Activated CD8-positive, alpha-beta T cell treated with anti-CD3 and anti-CD28 coated beads for 36 hours (primary cell): ENCODE measurements at regions not wholly inside any gene's neighbourhood (a gene's known extent, or its start where the extent isn't known, plus 50 kb on each side); places are given as distances from the start of the nearest gene placed in this dataset.

Experiments
- ATAC-seq: fragments of 200-7000 bp; cut with Tn5 transposase; one replicate; pipeline ENCODE4 v1.10.0; 2021; ENCODE audit warnings: mild to moderate bottlenecking, moderate library complexity
- CTCF ChIA-PET: fragments of 350-600 bp; sonication (Branson Sonifier 250); formaldehyde crosslinking; loops from one replicate; lab custom pipeline; 2021; ENCODE audit warnings: antibody characterized with exemption; lab: Charles Lee
- POLR2A ChIA-PET: fragments of 350-600 bp; sonication (Branson Sonifier 250); formaldehyde crosslinking; loops from one replicate; lab custom pipeline; 2021; ENCODE audit warnings: antibody characterized with exemption; lab: Charles Lee
- DNase-seq: peaks from one replicate; pipeline ENCODE4 v3.0.0-alpha.2; 2020
- H3K27ac Mint-ChIP-seq: one replicate; pipeline ENCODE4 v1.8.0; 2021; ENCODE audit warnings: mild to moderate bottlenecking, mixed read lengths
- H3K27me3 Mint-ChIP-seq: one replicate; pipeline ENCODE4 v1.8.0; 2021; ENCODE audit warnings: mixed read lengths
- H3K36me3 Mint-ChIP-seq: one replicate; pipeline ENCODE4 v1.8.0; 2021; ENCODE audit warnings: low read depth, mixed read lengths
- H3K4me1 Mint-ChIP-seq: one replicate; pipeline ENCODE4 v1.8.0; 2021; ENCODE audit warnings: low read depth, mixed read lengths
- H3K4me3 Mint-ChIP-seq: one replicate; pipeline ENCODE4 v1.8.0; 2021; ENCODE audit warnings: mild to moderate bottlenecking, moderate library complexity, mixed read lengths
- H3K9me3 Mint-ChIP-seq: one replicate; pipeline ENCODE4 v1.8.0; 2021; ENCODE audit warnings: mixed read lengths
- intact Hi-C: fragments of 100-400 bp; cut with micrococcal nuclease; formaldehyde crosslinking; loops from one replicate; pipeline ENCODE4 v1.10.0; 2022
- TF ChIP-seq, protein P1 (sequence below): fragments of 200-600 bp; IDR thresholded peaks from one replicate; pipeline ENCODE4 v1.8.0; 2022; ENCODE audit warnings: antibody characterized with exemption, mild to moderate bottlenecking

DNA sequence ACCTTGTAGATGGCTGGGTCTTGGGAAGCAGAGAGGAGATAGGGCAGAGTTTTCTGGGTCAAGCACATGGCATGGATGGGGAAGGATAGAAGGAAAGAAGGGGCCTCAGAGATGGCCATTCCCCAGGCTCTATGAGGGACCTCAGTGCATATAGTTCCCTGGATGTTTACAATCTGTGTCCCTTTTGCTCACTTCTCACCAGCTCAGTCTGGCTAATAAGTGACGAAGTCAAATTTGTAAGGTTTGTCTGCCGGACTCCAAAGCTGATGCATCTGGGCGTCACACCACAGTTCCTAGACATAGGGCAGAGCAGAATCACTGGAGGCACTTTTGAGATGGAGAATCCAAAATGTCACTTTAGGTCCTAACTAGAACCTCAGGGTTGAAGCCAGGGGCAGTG lies 416.4 kb upstream of the PROX1 start:
- H3K4me1 Mint-ChIP-seq = no peaks in the 10 kb centered on the region

DNA sequence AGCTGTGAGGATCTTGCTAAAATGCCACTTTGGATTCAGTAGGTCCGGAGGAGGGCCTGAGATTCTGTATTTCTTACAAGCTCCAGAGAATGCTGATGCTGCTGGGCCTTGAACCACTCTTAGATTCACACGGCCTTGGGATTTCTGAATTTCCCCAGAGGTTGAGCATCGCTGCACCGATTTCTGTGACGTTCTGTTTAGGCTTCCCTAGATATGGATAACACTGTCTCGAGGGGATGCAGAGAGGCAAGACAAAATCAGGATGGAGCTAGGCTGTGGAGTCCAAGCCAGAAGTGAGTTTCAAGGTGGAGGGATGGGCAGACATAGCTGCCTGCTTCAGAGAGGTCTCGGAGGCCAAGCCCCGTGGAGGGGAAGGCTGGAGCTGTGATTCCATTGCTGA lies 415.9 kb upstream of the PROX1 start:
- H3K4me3 Mint-ChIP-seq = no peak overlapping the region
- peaks cover 2% of the 10 kb centered on the region for H3K27me3 Mint-ChIP-seq
- TF ChIP-seq, protein P1, sequence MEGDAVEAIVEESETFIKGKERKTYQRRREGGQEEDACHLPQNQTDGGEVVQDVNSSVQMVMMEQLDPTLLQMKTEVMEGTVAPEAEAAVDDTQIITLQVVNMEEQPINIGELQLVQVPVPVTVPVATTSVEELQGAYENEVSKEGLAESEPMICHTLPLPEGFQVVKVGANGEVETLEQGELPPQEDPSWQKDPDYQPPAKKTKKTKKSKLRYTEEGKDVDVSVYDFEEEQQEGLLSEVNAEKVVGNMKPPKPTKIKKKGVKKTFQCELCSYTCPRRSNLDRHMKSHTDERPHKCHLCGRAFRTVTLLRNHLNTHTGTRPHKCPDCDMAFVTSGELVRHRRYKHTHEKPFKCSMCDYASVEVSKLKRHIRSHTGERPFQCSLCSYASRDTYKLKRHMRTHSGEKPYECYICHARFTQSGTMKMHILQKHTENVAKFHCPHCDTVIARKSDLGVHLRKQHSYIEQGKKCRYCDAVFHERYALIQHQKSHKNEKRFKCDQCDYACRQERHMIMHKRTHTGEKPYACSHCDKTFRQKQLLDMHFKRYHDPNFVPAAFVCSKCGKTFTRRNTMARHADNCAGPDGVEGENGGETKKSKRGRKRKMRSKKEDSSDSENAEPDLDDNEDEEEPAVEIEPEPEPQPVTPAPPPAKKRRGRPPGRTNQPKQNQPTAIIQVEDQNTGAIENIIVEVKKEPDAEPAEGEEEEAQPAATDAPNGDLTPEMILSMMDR = no peak
- intact Hi-C loops = no loop called here
- ATAC-seq (no peak), DNase-seq (no peak)
- H3K4me1 Mint-ChIP-seq = no peaks in the 10 kb centered on the region
- H3K9me3 Mint-ChIP-seq = peaks cover 3% of the 10 kb centered on the region
- no peaks in the 10 kb centered on the region for H3K36me3 Mint-ChIP-seq
- ChIA-PET POLR2A (no interaction called here), CTCF (no interaction called here)
- no peak overlapping the region for H3K27ac Mint-ChIP-seq

More for the DNA sequence above, 416.4 kb upstream of the PROX1 start:
- Mint-ChIP-seq H3K27me3 (peaks cover 2% of the 10 kb centered on the region), H3K27ac (no peak overlapping the region), H3K4me3 (no peak overlapping the region), H3K36me3 (peaks cover under 1% of the 10 kb centered on the region), H3K9me3 (peaks cover 5% of the 10 kb centered on the region)
- ATAC-seq (no peak), DNase-seq (no peak)
- intact Hi-C loops = no loop called here
- TF ChIP-seq, protein P1 = no peak
- ChIA-PET POLR2A (no interaction called here), CTCF (no interaction called here)

DNA sequence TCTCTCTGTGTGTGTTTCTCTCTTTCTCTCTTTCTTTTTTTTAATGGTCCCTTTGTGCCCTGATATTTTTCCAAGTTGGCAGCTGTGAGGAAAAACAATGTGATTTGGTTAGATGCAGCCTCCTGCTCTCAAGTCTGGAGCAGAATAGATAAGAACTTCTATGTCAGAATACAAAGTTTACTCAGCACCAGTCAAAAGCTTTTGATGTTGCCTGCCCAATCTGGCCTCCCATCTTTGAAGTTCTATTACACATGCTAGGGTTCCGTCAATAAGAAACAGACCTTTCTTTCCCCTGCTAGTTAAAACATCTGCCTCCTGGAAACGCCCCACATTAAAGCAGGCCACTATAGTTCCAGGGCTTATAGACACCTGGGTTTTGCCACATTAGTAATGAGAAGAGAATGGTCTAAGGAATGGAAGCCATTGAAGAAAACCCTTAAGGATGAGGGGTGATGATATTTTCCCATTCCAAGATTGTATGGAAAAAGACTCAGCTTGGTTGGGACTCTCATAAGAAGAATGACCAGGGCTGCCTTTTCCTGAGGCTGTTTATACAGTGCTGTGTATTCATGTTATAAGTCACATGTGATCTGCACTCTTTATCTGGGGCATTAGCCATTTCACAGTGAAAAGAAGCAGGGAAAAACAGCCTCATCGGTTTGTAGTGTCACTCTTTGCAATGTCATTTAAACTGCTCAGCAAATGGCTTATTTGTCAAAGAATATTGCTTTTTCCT lies 414.7 kb upstream of the PROX1 start:
- ChIA-PET CTCF (no interaction called here), POLR2A (no interaction called here)
- no peaks in the 10 kb centered on the region for H3K36me3 Mint-ChIP-seq
- DNase-seq (no peak), ATAC-seq (no peak)
- intact Hi-C loops = no loop called here
- peaks cover 2% of the 10 kb centered on the region for H3K27me3 Mint-ChIP-seq
- no peak overlapping the region for H3K27ac Mint-ChIP-seq
- TF ChIP-seq, protein P1 = no peak
- no peak overlapping the region for H3K4me3 Mint-ChIP-seq
- no peaks in the 10 kb centered on the region for H3K9me3 Mint-ChIP-seq
- H3K4me1 Mint-ChIP-seq = no peaks in the 10 kb centered on the region

DNA sequence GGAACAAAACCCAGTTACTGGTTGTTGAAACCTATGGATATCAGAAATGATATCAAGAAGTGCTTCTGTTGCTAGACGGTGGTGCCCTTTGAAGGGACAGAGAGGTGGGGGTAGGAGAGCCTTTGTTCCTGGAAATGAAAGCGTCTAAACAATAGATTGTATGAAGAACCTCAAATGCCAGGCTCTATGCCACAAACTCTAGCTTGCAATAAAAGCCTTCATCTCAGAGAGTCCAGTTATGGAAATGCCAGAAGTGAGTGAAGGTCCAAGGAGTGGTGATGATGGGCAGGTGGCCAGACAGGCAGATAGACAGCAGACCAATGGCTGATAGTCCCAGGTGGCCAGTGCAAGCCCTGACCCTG lies 414.1 kb upstream of the PROX1 start:
- Mint-ChIP-seq H3K36me3 (no peaks in the 10 kb centered on the region), H3K27ac (no peak overlapping the region), H3K4me1 (no peaks in the 10 kb centered on the region), H3K4me3 (no peak overlapping the region), H3K27me3 (peaks cover 2% of the 10 kb centered on the region), H3K9me3 (no peaks in the 10 kb centered on the region)
- POLR2A ChIA-PET = no interaction called here
- intact Hi-C loops = no loop called here
- CTCF ChIA-PET = no interaction called here
- no peak for DNase-seq
- TF ChIP-seq, protein P1 = no peak
- no peak for ATAC-seq

DNA sequence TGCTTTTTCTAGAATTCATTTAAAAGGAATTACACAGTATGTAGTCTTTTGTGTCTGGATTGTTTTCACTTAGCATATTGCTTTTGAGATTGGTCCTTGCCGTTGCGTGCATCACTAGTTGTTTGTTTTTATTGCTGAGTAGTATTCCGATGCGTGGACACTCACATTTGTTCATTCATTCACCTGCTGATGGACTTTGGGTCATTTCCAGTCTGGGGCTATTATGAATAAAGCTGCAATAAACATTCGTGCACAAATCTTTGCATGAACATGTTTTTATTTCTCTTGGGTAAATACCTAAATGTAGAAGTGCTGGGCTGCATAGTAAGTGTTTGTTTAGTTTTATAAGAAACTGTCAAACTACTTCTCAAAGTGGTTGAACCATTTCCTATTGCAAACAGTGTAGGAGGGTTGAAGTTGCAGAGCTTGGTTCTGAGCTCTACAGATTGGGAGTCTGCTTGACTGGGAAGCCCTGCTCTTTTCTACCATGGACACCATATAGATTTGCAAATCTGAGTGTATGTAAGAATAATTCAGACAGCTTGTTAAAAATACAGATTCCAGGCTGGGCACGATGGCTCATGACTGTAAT lies 404.7 kb upstream of the PROX1 start:
- H3K9me3 Mint-ChIP-seq = no peaks in the 10 kb centered on the region
- TF ChIP-seq, protein P1 = no peak
- intact Hi-C loops = no loop called here
- ChIA-PET POLR2A (no interaction called here), CTCF (no interaction called here)
- H3K36me3 Mint-ChIP-seq = no peaks in the 10 kb centered on the region
- ATAC-seq (no peak), DNase-seq (no peak)
- no peaks in the 10 kb centered on the region for H3K4me1 Mint-ChIP-seq
- no peak overlapping the region for H3K4me3 Mint-ChIP-seq
- H3K27ac Mint-ChIP-seq = no peak overlapping the region
- H3K27me3 Mint-ChIP-seq = no peaks in the 10 kb centered on the region
